Gastrocnemius medialis (tissue), 4 donors: ENCODE measurements at regions not wholly inside any gene's neighbourhood (a gene's known extent, or its start where the extent isn't known, plus 50 kb on each side); places are given as distances from the start of the nearest gene placed in this dataset.

Experiments
- ATAC-seq, 2 donors: fragments of 150-250 bp; one replicate each; pipeline ENCODE4 v1.9.1; 2016
- DNase-seq, 2 donors: peaks; one replicate each; pipeline ENCODE4 v3.0.0-alpha.2; 2019
- H3K27ac ChIP-seq, 4 donors: fragments of 200-600 bp; sonication (generic); 1 replicate in 1 of 4; 2 replicates in 3 of 4; pipeline ENCODE4 v1.5.1; 2016 to 2018; ENCODE audit warnings: mild to moderate bottlenecking in 2 of 4, moderate library complexity in 1 of 4
- H3K27me3 ChIP-seq, 3 donors: fragments of 200-600 bp; sonication (generic) in 2 of 3; 1 replicate in 1 of 3; 2 replicates in 2 of 3; pipeline versions ENCODE4 v1.5.1 to v1.6.0; 2016 to 2019; ENCODE audit warnings: mild to moderate bottlenecking in 1 of 3, moderate library complexity in 1 of 3
- H3K36me3 ChIP-seq, 2 donors: fragments of 200-600 bp; sonication (generic) in 1 of 2; one replicate each; pipeline ENCODE4 v1.5.1; 2017 to 2018
- H3K4me1 ChIP-seq, 2 donors: fragments of 200-600 bp; sonication (generic) in 1 of 2; one replicate each; pipeline ENCODE4 v1.5.1; 2016 to 2017; ENCODE audit warnings: mild to moderate bottlenecking in 2 of 2
- H3K4me3 ChIP-seq, 4 donors: fragments of 200-600 bp; sonication (generic) in 3 of 4; 1 replicate in 1 of 4; 2 replicates in 3 of 4; pipeline ENCODE4 v1.5.1; 2016 to 2019; ENCODE audit warnings: mild to moderate bottlenecking in 2 of 4
- H3K9me3 ChIP-seq, 3 donors: fragments of 200-600 bp; sonication (generic) in 2 of 3; 1 replicate in 1 of 3; 2 replicates in 2 of 3; pipeline ENCODE4 v1.5.1; 2016 to 2019
- CTCF ChIP-seq, 5 experiments: fragments of 450-650 bp in 3 of 5; fragments of 200-600 bp in 2 of 5; sonication (generic) in 2 of 5; IDR thresholded peaks in 4 of 5; conservative IDR thresholded peaks in 1 of 5; 1 replicate in 4 of 5; 2 replicates in 1 of 5; pipeline ENCODE4 v1.5.1; 2016 to 2019; ENCODE audit warnings: antibody characterized with exemption in 5 of 5, mild to moderate bottlenecking in 3 of 5, moderate library complexity in 3 of 5
- POLR2A ChIP-seq, 2 donors: fragments of 450-650 bp; IDR thresholded peaks; one replicate each; pipeline ENCODE4 v1.6.1; 2017; ENCODE audit warnings: antibody characterized with exemption in 2 of 2, mild to moderate bottlenecking in 2 of 2, moderate library complexity in 2 of 2
- in situ Hi-C, 4 donors: fragments of 200-750 bp; cut with MboI; loops; one replicate each; pipeline versions ENCODE4 v1.15.0 to v1.8.0; 2017; ENCODE audit warnings: low sequenced_read_pairs in 4 of 4
- intact Hi-C: fragments of 100-400 bp; cut with DNase I; formaldehyde crosslinking; loops from one replicate; pipeline ENCODE4 v1.15.1; 2023; ENCODE audit warnings: low total_unique reads

GRCh38 chr6:22091424-22091948 lies 205.3 kb downstream of the PRL start:
- no peak for ATAC-seq
- DNase-seq: no peak
- intact Hi-C loops (no loop called here), in situ Hi-C loops (no loop called here)
- TF ChIP-seq POLR2A (IDR thresholded peaks at IDR 0.05) (no peak), CTCF (IDR thresholded peaks at IDR 0.05 in 4 of 5, conservative IDR thresholded peaks at IDR 0.05 in 1 of 5) (no peak)
- H3K4me3 ChIP-seq: no peak overlapping the region
- H3K4me1 ChIP-seq: no peaks in the 10 kb centered on the region
- H3K36me3 ChIP-seq: no peaks in the 10 kb centered on the region
- no peaks in the 10 kb centered on the region for H3K9me3 ChIP-seq
- H3K27ac ChIP-seq: no peak overlapping the region
- H3K27me3 ChIP-seq: no peaks in the 10 kb centered on the region

GRCh38 chr6:22095836-22096235 lies 201.0 kb downstream of the PRL start:
- no peak for DNase-seq
- no peak for TF ChIP-seq CTCF (IDR thresholded peaks at IDR 0.05 in 4 of 5, conservative IDR thresholded peaks at IDR 0.05 in 1 of 5)
- intact Hi-C loops: no loop called here
- no peaks in the 10 kb centered on the region for H3K9me3 ChIP-seq
- H3K36me3 ChIP-seq: no peaks in the 10 kb centered on the region
- H3K4me3 ChIP-seq: no peak overlapping the region
- H3K27me3 ChIP-seq: no peaks in the 10 kb centered on the region
- no peaks in the 10 kb centered on the region for H3K4me1 ChIP-seq
- H3K27ac ChIP-seq: no peak overlapping the region
- in situ Hi-C loops: no loop called here
- no peak for ATAC-seq

GRCh38 chr6:22098601-22099031 lies 198.2 kb downstream of the PRL start:
- no peak overlapping the region for H3K4me3 ChIP-seq
- ATAC-seq: no peak
- TF ChIP-seq POLR2A (IDR thresholded peaks at IDR 0.05) (no peak), CTCF (IDR thresholded peaks at IDR 0.05 in 4 of 5, conservative IDR thresholded peaks at IDR 0.05 in 1 of 5) (no peak)
- no peaks in the 10 kb centered on the region for H3K27me3 ChIP-seq
- H3K4me1 ChIP-seq: no peaks in the 10 kb centered on the region
- H3K36me3 ChIP-seq: no peaks in the 10 kb centered on the region
- H3K9me3 ChIP-seq: no peaks in the 10 kb centered on the region
- in situ Hi-C loops (no loop called here), intact Hi-C loops (no loop called here)
- no peak for DNase-seq
- H3K27ac ChIP-seq: no peak overlapping the region

GRCh38 chr6:22099231-22099630 lies 197.6 kb downstream of the PRL start:
- TF ChIP-seq POLR2A (IDR thresholded peaks at IDR 0.05) (no peak), CTCF (IDR thresholded peaks at IDR 0.05 in 4 of 5, conservative IDR thresholded peaks at IDR 0.05 in 1 of 5) (no peak)
- H3K27ac ChIP-seq: no peak overlapping the region
- H3K27me3 ChIP-seq: no peaks in the 10 kb centered on the region
- intact Hi-C loops: no loop called here
- H3K4me3 ChIP-seq: no peak overlapping the region
- ATAC-seq (no peak), DNase-seq (no peak)
- no peaks in the 10 kb centered on the region for H3K9me3 ChIP-seq
- H3K36me3 ChIP-seq: no peaks in the 10 kb centered on the region
- no peaks in the 10 kb centered on the region for H3K4me1 ChIP-seq
- in situ Hi-C loops: no loop called here

- H3K36me3 ChIP-seq: no peaks in the 10 kb centered on the region
- DNase-seq (no peak), ATAC-seq (no peak)
- TF ChIP-seq POLR2A (IDR thresholded peaks at IDR 0.05): no peak
- no peaks in the 10 kb centered on the region for H3K27me3 ChIP-seq
- intact Hi-C loops: no loop called here
- H3K4me1 ChIP-seq: no peaks in the 10 kb centered on the region
- no peaks in the 10 kb centered on the region for H3K9me3 ChIP-seq
- H3K4me3 ChIP-seq: no peak overlapping the region
- in situ Hi-C loops: no loop called here
- H3K27ac ChIP-seq: no peak overlapping the region
Measured at GRCh38 chr6:22099923-22100322, 196.9 kb downstream of the PRL start.
